HAP-1 (cell line): ENCODE measurements at regions not wholly inside any gene's neighbourhood (a gene's known extent, or its start where the extent isn't known, plus 50 kb on each side); places are given as distances from the start of the nearest gene placed in this dataset.

ENCODE experiments used
- DNase-seq, 2 experiments: peaks; one replicate each; pipeline ENCODE4 v3.0.0-alpha.2; 2016 to 2020; ENCODE audit warnings: low spot score in 2 of 2
- H3K27me3 ChIP-seq: fragments of 250-450 bp; sonication (Bioruptor Pico); 2 replicates; pipeline ENCODE4 v1.5.1; 2020; ENCODE audit warnings: low read depth, mild to moderate bottlenecking, moderate library complexity
- H3K36me3 ChIP-seq: fragments of 250-450 bp; sonication (Bioruptor Pico); replicated peaks from 2 replicates; pipeline ENCODE4 v1.5.1; 2020; ENCODE audit warnings: mild to moderate bottlenecking
- H3K4me1 ChIP-seq: fragments of 250-450 bp; sonication (Bioruptor Pico); 2 replicates; pipeline ENCODE4 v1.5.1; 2020; ENCODE audit warnings: mild to moderate bottlenecking
- H3K4me3 ChIP-seq: fragments of 250-450 bp; sonication (Bioruptor Pico); 2 replicates; pipeline ENCODE4 v1.5.1; 2020; ENCODE audit warnings: mild to moderate bottlenecking, moderate library complexity
- H3K9me3 ChIP-seq: fragments of 250-450 bp; sonication (Bioruptor Pico); 2 replicates; pipeline ENCODE4 v1.5.1; 2020; ENCODE audit warnings: mild to moderate bottlenecking, moderate library complexity
- in situ Hi-C: fragments of 300-500 bp; cut with MboI; formaldehyde crosslinking; loops from 3 replicates; pipeline ENCODE4 v1.14.3; 2020; ENCODE audit warnings: low sequenced_read_pairs, inconsistent platforms, mixed read lengths

- H3K4me3 ChIP-seq = no peak overlapping the region
- DNase-seq = no peak
- no peaks in the 10 kb centered on the region for H3K9me3 ChIP-seq
- H3K36me3 ChIP-seq = no peaks in the 10 kb centered on the region
- H3K4me1 ChIP-seq = no peaks in the 10 kb centered on the region
- in situ Hi-C loops = no loop called here
- H3K27me3 ChIP-seq = no peaks in the 10 kb centered on the region
These were observed 825.7 kb upstream of the MAP3K7 start for GRCh38 chr6:91412532-91412931.

GRCh38 chr6:91407706-91408105 is 820.8 kb upstream of the MAP3K7 start:
- Histone ChIP-seq H3K4me1 (no peaks in the 10 kb centered on the region), H3K9me3 (no peaks in the 10 kb centered on the region), H3K4me3 (no peak overlapping the region), H3K36me3 (no peaks in the 10 kb centered on the region), H3K27me3 (no peaks in the 10 kb centered on the region)
- DNase-seq = no peak
- in situ Hi-C loops = no loop called here

- Histone ChIP-seq H3K4me3 (no peak overlapping the region), H3K36me3 (no peaks in the 10 kb centered on the region), H3K27me3 (no peaks in the 10 kb centered on the region), H3K9me3 (no peaks in the 10 kb centered on the region), H3K4me1 (no peaks in the 10 kb centered on the region)
- no peak for DNase-seq
- in situ Hi-C loops = no loop called here
These were observed 806.1 kb upstream of the MAP3K7 start for GRCh38 chr6:91392951-91393350.

GRCh38 chr6:91387290-91388059 is 800.6 kb upstream of the MAP3K7 start:
- in situ Hi-C loops = no loop called here
- no peaks in the 10 kb centered on the region for H3K9me3 ChIP-seq
- no peaks in the 10 kb centered on the region for H3K36me3 ChIP-seq
- peak in 1 of 2 experiments; percentile 9 for DNase-seq
- no peak overlapping the region for H3K4me3 ChIP-seq
- no peaks in the 10 kb centered on the region for H3K27me3 ChIP-seq
- H3K4me1 ChIP-seq = no peaks in the 10 kb centered on the region

- in situ Hi-C loops = no loop called here
These were observed 799.3 kb upstream of the MAP3K7 start for GRCh38 chr6:91386204-91386603.

GRCh38 chr6:91383207-91383606 is 796.3 kb upstream of the MAP3K7 start:
- Histone ChIP-seq H3K9me3 (no peaks in the 10 kb centered on the region), H3K4me1 (no peaks in the 10 kb centered on the region), H3K4me3 (no peak overlapping the region), H3K27me3 (no peaks in the 10 kb centered on the region; the same call in 1 of the 2 replicates), H3K36me3 (no peaks in the 10 kb centered on the region)
- no peak for DNase-seq
- in situ Hi-C loops = no loop called here

More at GRCh38 chr6:91386204-91386603, 799.3 kb upstream of the MAP3K7 start:
- no peak overlapping the region for H3K4me3 ChIP-seq
- no peaks in the 10 kb centered on the region for H3K9me3 ChIP-seq
- no peaks in the 10 kb centered on the region for H3K36me3 ChIP-seq
- no peak for DNase-seq
- H3K4me1 ChIP-seq = no peaks in the 10 kb centered on the region
- H3K27me3 ChIP-seq = no peaks in the 10 kb centered on the region

GRCh38 chr6:91376686-91377085 is 789.8 kb upstream of the MAP3K7 start:
- no peaks in the 10 kb centered on the region for H3K36me3 ChIP-seq
- H3K4me1 ChIP-seq = no peaks in the 10 kb centered on the region
- DNase-seq = no peak
- H3K4me3 ChIP-seq = no peak overlapping the region
- no peaks in the 10 kb centered on the region; the same call in 1 of the 2 replicates for H3K27me3 ChIP-seq
- in situ Hi-C loops = no loop called here
- H3K9me3 ChIP-seq = no peaks in the 10 kb centered on the region

- Histone ChIP-seq H3K27me3 (no peaks in the 10 kb centered on the region), H3K4me3 (no peak overlapping the region), H3K9me3 (no peaks in the 10 kb centered on the region), H3K36me3 (no peaks in the 10 kb centered on the region), H3K4me1 (no peaks in the 10 kb centered on the region)
- in situ Hi-C loops = no loop called here
- no peak for DNase-seq
These were observed 779.9 kb upstream of the MAP3K7 start for GRCh38 chr6:91366781-91367180.

GRCh38 chr6:91358986-91359385 is 772.1 kb upstream of the MAP3K7 start:
- Histone ChIP-seq H3K27me3 (no peaks in the 10 kb centered on the region), H3K9me3 (no peaks in the 10 kb centered on the region), H3K4me3 (no peak overlapping the region), H3K36me3 (no peaks in the 10 kb centered on the region), H3K4me1 (no peaks in the 10 kb centered on the region)
- in situ Hi-C loops = no loop called here
- no peak for DNase-seq

- Histone ChIP-seq H3K36me3 (no peaks in the 10 kb centered on the region), H3K4me1 (no peaks in the 10 kb centered on the region), H3K27me3 (no peaks in the 10 kb centered on the region), H3K4me3 (no peak overlapping the region), H3K9me3 (no peaks in the 10 kb centered on the region)
- in situ Hi-C loops = no loop called here
- DNase-seq = no peak
These were observed 766.0 kb upstream of the MAP3K7 start for GRCh38 chr6:91352878-91353277.

- Histone ChIP-seq H3K27me3 (no peaks in the 10 kb centered on the region), H3K4me1 (no peaks in the 10 kb centered on the region), H3K36me3 (no peaks in the 10 kb centered on the region), H3K4me3 (no peak overlapping the region), H3K9me3 (no peaks in the 10 kb centered on the region)
- in situ Hi-C loops = no loop called here
- no peak for DNase-seq
These were observed 765.4 kb upstream of the MAP3K7 start for GRCh38 chr6:91352321-91352720.

- H3K36me3 ChIP-seq = no peaks in the 10 kb centered on the region
- no peak overlapping the region for H3K4me3 ChIP-seq
- no peaks in the 10 kb centered on the region for H3K9me3 ChIP-seq
- in situ Hi-C loops = no loop called here
- no peaks in the 10 kb centered on the region for H3K4me1 ChIP-seq
- H3K27me3 ChIP-seq = no peaks in the 10 kb centered on the region
- no peak for DNase-seq
These were observed 763.5 kb upstream of the MAP3K7 start for GRCh38 chr6:91350146-91350908.

GRCh38 chr6:91341473-91341872 is 754.6 kb upstream of the MAP3K7 start:
- no peak for DNase-seq
- no peak overlapping the region for H3K4me3 ChIP-seq
- H3K27me3 ChIP-seq = no peaks in the 10 kb centered on the region
- in situ Hi-C loops = no loop called here
- H3K4me1 ChIP-seq = peaks cover 7% of the 10 kb centered on the region
- no peaks in the 10 kb centered on the region for H3K9me3 ChIP-seq
- no peaks in the 10 kb centered on the region for H3K36me3 ChIP-seq

GRCh38 chr6:91340896-91341395 is 754.1 kb upstream of the MAP3K7 start:
- Histone ChIP-seq H3K27me3 (no peaks in the 10 kb centered on the region), H3K36me3 (no peaks in the 10 kb centered on the region), H3K9me3 (no peaks in the 10 kb centered on the region), H3K4me3 (no peak overlapping the region), H3K4me1 (peaks cover 7% of the 10 kb centered on the region)
- in situ Hi-C loops = no loop called here
- peak; percentile 21 to 52 for DNase-seq
